ENCODE measurements at regions not wholly inside any gene's neighbourhood (a gene's known extent, or its start where the extent isn't known, plus 50 kb on each side); places are given as distances from the start of the nearest gene placed in this dataset.

DNA sequence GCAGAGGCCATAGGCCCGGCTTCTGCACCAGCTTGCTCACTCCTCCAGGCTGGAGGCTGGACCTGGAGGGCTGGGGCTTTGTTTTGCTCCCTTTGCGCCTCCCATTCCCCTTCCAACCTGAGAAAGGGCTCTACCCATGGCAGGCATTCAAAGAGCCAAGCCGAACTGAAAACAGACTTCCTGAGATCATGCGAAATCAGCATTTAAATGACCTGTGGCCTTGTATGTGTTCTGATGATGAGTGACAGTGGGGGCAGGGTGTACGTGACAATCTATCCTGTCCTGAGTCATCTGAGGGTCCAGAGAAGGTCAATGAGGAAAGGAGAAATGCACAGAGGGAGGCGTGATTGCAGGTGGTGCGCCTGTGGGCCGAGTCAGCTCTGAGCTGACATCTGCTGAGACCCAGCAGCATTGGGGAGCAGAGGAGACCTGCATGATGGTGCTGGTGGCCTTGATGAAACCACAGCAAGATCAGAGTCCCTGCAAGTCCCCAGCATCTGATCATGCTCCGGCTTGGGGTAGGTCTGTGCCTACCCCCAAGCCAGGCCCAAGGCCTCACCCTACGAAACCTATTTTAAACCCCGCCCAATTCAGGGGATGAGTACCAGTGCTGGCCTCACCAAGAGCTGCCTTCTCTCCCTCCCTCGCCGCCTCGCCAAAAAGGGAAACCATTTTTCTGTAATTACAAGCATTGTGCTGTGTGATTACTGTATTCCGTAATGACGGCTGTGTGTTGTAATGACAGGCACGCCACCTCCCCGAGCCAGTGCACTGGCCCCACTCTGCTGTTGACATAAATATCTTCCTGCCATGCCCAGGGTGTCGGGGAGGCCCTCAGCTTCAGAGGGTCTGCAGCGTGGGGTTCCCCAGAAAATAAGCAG lies 95.2 kb upstream of the ANO1 start:
- no peak for TF ChIP-seq EZH2phosphoT487 (IDR thresholded peaks at IDR 0.05; ENCODE audit: low read depth)
- TF ChIP-seq, protein P1, sequence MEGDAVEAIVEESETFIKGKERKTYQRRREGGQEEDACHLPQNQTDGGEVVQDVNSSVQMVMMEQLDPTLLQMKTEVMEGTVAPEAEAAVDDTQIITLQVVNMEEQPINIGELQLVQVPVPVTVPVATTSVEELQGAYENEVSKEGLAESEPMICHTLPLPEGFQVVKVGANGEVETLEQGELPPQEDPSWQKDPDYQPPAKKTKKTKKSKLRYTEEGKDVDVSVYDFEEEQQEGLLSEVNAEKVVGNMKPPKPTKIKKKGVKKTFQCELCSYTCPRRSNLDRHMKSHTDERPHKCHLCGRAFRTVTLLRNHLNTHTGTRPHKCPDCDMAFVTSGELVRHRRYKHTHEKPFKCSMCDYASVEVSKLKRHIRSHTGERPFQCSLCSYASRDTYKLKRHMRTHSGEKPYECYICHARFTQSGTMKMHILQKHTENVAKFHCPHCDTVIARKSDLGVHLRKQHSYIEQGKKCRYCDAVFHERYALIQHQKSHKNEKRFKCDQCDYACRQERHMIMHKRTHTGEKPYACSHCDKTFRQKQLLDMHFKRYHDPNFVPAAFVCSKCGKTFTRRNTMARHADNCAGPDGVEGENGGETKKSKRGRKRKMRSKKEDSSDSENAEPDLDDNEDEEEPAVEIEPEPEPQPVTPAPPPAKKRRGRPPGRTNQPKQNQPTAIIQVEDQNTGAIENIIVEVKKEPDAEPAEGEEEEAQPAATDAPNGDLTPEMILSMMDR (IDR thresholded peaks at IDR 0.05; ENCODE audit: low read depth, low read length): no peak
- Histone ChIP-seq H3K4me1 (ENCODE audit: low read length) (no peaks in the 10 kb centered on the region), H3K9ac (ENCODE audit: low read length) (no peak overlapping the region), H3K9me3 (ENCODE audit: insufficient read depth, low read length) (no peaks in the 10 kb centered on the region), H3K27me3 (ENCODE audit: low read depth, low read length) (peaks cover 21% of the 10 kb centered on the region), H3K4me3 (ENCODE audit: low read length) (no peak overlapping the region), H3K4me2 (ENCODE audit: low read length) (no peak overlapping the region), H4K20me1 (ENCODE audit: insufficient read depth, low read length) (no peaks in the 10 kb centered on the region), H3K79me2 (ENCODE audit: low read length) (no peaks in the 10 kb centered on the region), H3K27ac (ENCODE audit: low read length) (no peak overlapping the region), H3K36me3 (replicated peaks; ENCODE audit: low read depth, low read length) (no peaks in the 10 kb centered on the region), H2AFZ (ENCODE audit: low read depth, low read length) (no peak overlapping the region)

DNA sequence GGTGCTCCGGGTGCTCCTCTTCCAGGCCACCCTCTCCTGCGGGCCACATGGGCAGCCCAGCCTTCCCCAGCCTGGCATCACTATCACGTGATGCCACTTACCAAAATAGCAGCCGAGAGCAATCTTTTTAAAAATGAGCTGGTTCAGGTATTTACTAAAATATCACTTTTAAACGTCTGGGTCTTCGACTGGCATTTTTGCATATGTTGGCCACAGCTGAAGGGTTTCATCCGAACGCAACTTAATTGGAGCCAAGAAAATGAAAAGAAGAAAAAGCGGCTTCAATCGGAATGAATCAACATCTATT lies 94.6 kb upstream of the ANO1 start:
- H3K79me2 ChIP-seq (ENCODE audit: low read length): no peaks in the 10 kb centered on the region
- no peak overlapping the region for H3K4me2 ChIP-seq (ENCODE audit: low read length)
- H3K36me3 ChIP-seq (replicated peaks; ENCODE audit: low read depth, low read length): no peaks in the 10 kb centered on the region
- no peak for TF ChIP-seq EZH2phosphoT487 (IDR thresholded peaks at IDR 0.05; ENCODE audit: low read depth)
- TF ChIP-seq, protein P1 (IDR thresholded peaks at IDR 0.05; ENCODE audit: low read depth, low read length): no peak
- H3K4me1 ChIP-seq (ENCODE audit: low read length): no peaks in the 10 kb centered on the region
- H3K4me3 ChIP-seq (ENCODE audit: low read length): no peak overlapping the region
- H3K27me3 ChIP-seq (ENCODE audit: low read depth, low read length): peaks cover 23% of the 10 kb centered on the region
- H3K9ac ChIP-seq (ENCODE audit: low read length): no peak overlapping the region
- no peak overlapping the region for H3K27ac ChIP-seq (ENCODE audit: low read length)
- H3K9me3 ChIP-seq (ENCODE audit: insufficient read depth, low read length): no peaks in the 10 kb centered on the region
- H4K20me1 ChIP-seq (ENCODE audit: insufficient read depth, low read length): no peaks in the 10 kb centered on the region
- no peak overlapping the region for H2AFZ ChIP-seq (ENCODE audit: low read depth, low read length)

- TF ChIP-seq EZH2phosphoT487 (IDR thresholded peaks at IDR 0.05; ENCODE audit: low read depth): no peak
- TF ChIP-seq, protein P1 (IDR thresholded peaks at IDR 0.05; ENCODE audit: low read depth, low read length): no peak
- H2AFZ ChIP-seq (ENCODE audit: low read depth, low read length): no peak overlapping the region
These were observed 94.1 kb upstream of the ANO1 start for GRCh38 chr11:69983897-69984438.

DNA sequence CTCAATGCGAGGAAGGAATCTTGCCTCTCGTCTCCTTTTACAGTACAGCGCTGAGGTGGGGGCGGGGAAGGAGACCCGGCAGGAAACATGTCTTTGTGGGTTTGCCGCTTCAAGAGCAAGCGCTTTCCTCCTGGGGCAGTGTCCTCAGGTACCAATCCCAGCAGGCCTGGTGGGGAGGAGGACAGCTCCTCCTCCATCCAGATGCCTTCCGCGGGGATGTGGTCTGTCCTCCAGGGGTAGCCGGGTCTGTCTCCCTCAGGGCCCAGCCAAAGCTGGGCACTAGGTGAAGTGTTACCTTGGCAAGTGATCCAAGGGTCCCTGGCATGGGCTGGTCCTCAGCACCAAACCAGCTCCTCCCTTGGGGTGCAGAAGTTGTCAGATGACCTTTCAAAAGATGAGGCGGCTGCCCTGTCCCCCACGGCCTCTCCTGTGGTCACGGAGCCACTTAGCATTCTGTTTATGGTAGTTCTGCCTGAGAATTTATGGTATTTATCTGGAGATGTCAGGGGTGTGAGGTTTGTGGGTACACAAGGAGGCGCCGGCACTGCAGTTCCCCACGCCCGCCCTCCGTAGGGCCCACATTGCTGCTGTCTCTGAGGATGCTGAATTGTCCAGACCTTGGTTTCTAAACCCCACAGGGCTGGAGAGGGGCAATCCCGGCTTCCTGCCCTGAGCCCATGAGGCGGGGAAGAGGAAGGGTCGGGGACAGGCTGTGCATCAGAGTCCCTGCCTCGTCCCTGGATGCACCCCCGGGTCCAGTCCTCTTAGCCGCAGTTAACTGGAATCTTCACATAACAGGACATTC lies 93.5 kb upstream of the ANO1 start:
- H3K9ac ChIP-seq (ENCODE audit: low read length): no peak overlapping the region
- H3K9me3 ChIP-seq (ENCODE audit: insufficient read depth, low read length): no peaks in the 10 kb centered on the region
- no peaks in the 10 kb centered on the region for H3K79me2 ChIP-seq (ENCODE audit: low read length)
- no peak overlapping the region for H2AFZ ChIP-seq (ENCODE audit: low read depth, low read length)
- H3K4me1 ChIP-seq (ENCODE audit: low read length): no peaks in the 10 kb centered on the region
- peaks cover 14% of the 10 kb centered on the region; the same call in 1 of the 2 replicates for H3K27me3 ChIP-seq (ENCODE audit: low read depth, low read length)
- TF ChIP-seq, protein P1 (IDR thresholded peaks at IDR 0.05; ENCODE audit: low read depth, low read length): no peak
- TF ChIP-seq EZH2phosphoT487 (IDR thresholded peaks at IDR 0.05; ENCODE audit: low read depth): no peak
- no peaks in the 10 kb centered on the region for H3K36me3 ChIP-seq (replicated peaks; ENCODE audit: low read depth, low read length)
- H4K20me1 ChIP-seq (ENCODE audit: insufficient read depth, low read length): no peaks in the 10 kb centered on the region
- no peak overlapping the region for H3K4me2 ChIP-seq (ENCODE audit: low read length)
- no peak overlapping the region for H3K27ac ChIP-seq (ENCODE audit: low read length)
- H3K4me3 ChIP-seq (ENCODE audit: low read length): no peak overlapping the region

More at GRCh38 chr11:69983897-69984438, 94.1 kb upstream of the ANO1 start:
- Histone ChIP-seq H3K27ac (ENCODE audit: low read length) (no peak overlapping the region), H3K9me3 (ENCODE audit: insufficient read depth, low read length) (no peaks in the 10 kb centered on the region), H3K9ac (ENCODE audit: low read length) (no peak overlapping the region), H3K36me3 (replicated peaks; ENCODE audit: low read depth, low read length) (no peaks in the 10 kb centered on the region), H4K20me1 (ENCODE audit: insufficient read depth, low read length) (no peaks in the 10 kb centered on the region), H3K27me3 (ENCODE audit: low read depth, low read length) (peaks cover 20% of the 10 kb centered on the region), H3K79me2 (ENCODE audit: low read length) (no peaks in the 10 kb centered on the region), H3K4me2 (ENCODE audit: low read length) (no peak overlapping the region), H3K4me1 (ENCODE audit: low read length) (no peaks in the 10 kb centered on the region), H3K4me3 (ENCODE audit: low read length) (no peak overlapping the region)
